OCI-M1 (cell line): ENCODE measurements at regions not wholly inside any gene's neighbourhood (a gene's known extent, or its start where the extent isn't known, plus 50 kb on each side); places are given as distances from the start of the nearest gene placed in this dataset.
"Not testable (repeated sequence)": the region's sequence is repeated elsewhere in the genome, so short reads cannot be mapped to it uniquely, and the experiment has no call there.

ENCODE experiments used
- DNase-seq: peaks from one replicate; lab custom pipeline; 2025; lab: John Stamatoyannopoulos, UW

- DNase-seq: no peak
Observed at GRCh38 chr2:185265747-185266146, 472.9 kb upstream of the FSIP2 start.

GRCh38 chr2:185268651-185269050, 470.0 kb upstream of the FSIP2 start:
- DNase-seq: no peak

- DNase-seq: peak; percentile 44
Observed at GRCh38 chr2:185274718-185275484, 463.7 kb upstream of the FSIP2 start.

- DNase-seq: not testable (repeated sequence)
Observed at GRCh38 chr2:185275979-185276378, 462.6 kb upstream of the FSIP2 start.

GRCh38 chr2:185278761-185279160, 459.8 kb upstream of the FSIP2 start:
- DNase-seq: no peak

- DNase-seq: peak; percentile 43
Observed at GRCh38 chr2:185279999-185280398, 458.6 kb upstream of the FSIP2 start.

GRCh38 chr2:185284696-185285095, 453.9 kb upstream of the FSIP2 start:
- no peak for DNase-seq

GRCh38 chr2:185290012-185290411, 448.6 kb upstream of the FSIP2 start:
- peak; percentile 7 for DNase-seq

GRCh38 chr2:185291035-185291647, 447.5 kb upstream of the FSIP2 start:
- peak; percentile 71 for DNase-seq

GRCh38 chr2:185299867-185300266, 438.7 kb upstream of the FSIP2 start:
- DNase-seq: no peak

GRCh38 chr2:185306119-185306518, 432.5 kb upstream of the FSIP2 start:
- no peak for DNase-seq

GRCh38 chr2:185316383-185316782, 422.2 kb upstream of the FSIP2 start:
- DNase-seq: peak; percentile 64

GRCh38 chr2:185318271-185318724, 420.3 kb upstream of the FSIP2 start:
- no peak for DNase-seq

- no peak for DNase-seq
Observed at GRCh38 chr2:185335879-185336278, 402.7 kb upstream of the FSIP2 start.

GRCh38 chr2:185337033-185337432, 401.6 kb upstream of the FSIP2 start:
- DNase-seq: no peak

- no peak for DNase-seq
Observed at GRCh38 chr2:185338104-185338503, 400.5 kb upstream of the FSIP2 start.

- DNase-seq: no peak
Observed at GRCh38 chr2:185347445-185347844, 391.2 kb upstream of the FSIP2 start.

- DNase-seq: no peak
Observed at GRCh38 chr2:185360776-185361175, 377.8 kb upstream of the FSIP2 start.

- peak; percentile 34 for DNase-seq
Observed at GRCh38 chr2:185372188-185372587, 366.4 kb upstream of the FSIP2 start.

GRCh38 chr2:185373229-185373628, 365.4 kb upstream of the FSIP2 start:
- no peak for DNase-seq

GRCh38 chr2:185374878-185375277, 363.7 kb upstream of the FSIP2 start:
- no peak for DNase-seq

GRCh38 chr2:185375731-185376130, 362.9 kb upstream of the FSIP2 start:
- no peak for DNase-seq

- DNase-seq: no peak
Observed at GRCh38 chr2:185381631-185382030, 357.0 kb upstream of the FSIP2 start.
